Activated CD4-positive, alpha-beta T cell treated with anti-CD3 and anti-CD28 coated beads, Interleukin-2, amount 50 U/mL, for 48 hours (primary cell): ENCODE measurements at regions not wholly inside any gene's neighbourhood (a gene's known extent, or its start where the extent isn't known, plus 50 kb on each side); places are given as distances from the start of the nearest gene placed in this dataset.
"Not testable (repeated sequence)": the region's sequence is repeated elsewhere in the genome, so short reads cannot be mapped to it uniquely, and the experiment has no call there.

Experiments
- DNase-seq, 2 experiments: peaks; one replicate each; pipeline ENCODE4 v3.0.0-alpha.2; 2020

GRCh38 chr15:21174761-21175160 is 265.5 kb downstream of the POTEB3 start:
- DNase-seq, result not testable (repeated sequence)

GRCh38 chr15:21151203-21151966 is 285.3 kb upstream of the POTEB2 start:
- not testable (repeated sequence) for DNase-seq

GRCh38 chr15:21148136-21148535 is 282.0 kb upstream of the POTEB2 start:
- DNase-seq, result not testable (repeated sequence)

GRCh38 chr15:21133893-21134292 is 267.8 kb upstream of the POTEB2 start:
- DNase-seq, result not testable (repeated sequence)

- DNase-seq, result not testable (repeated sequence)
Measured at GRCh38 chr15:21112271-21113053, 246.3 kb upstream of the POTEB2 start.

GRCh38 chr15:21111861-21112260 is 245.7 kb upstream of the POTEB2 start:
- not testable (repeated sequence) for DNase-seq

- not testable (repeated sequence) for DNase-seq
Measured at GRCh38 chr15:21111172-21111571, 245.1 kb upstream of the POTEB2 start.

GRCh38 chr15:21110187-21110804 is 244.2 kb upstream of the POTEB2 start:
- peak; percentile 15 to 32 for DNase-seq

GRCh38 chr15:21108384-21108783 is 242.3 kb upstream of the POTEB2 start:
- not testable (repeated sequence) for DNase-seq

GRCh38 chr15:21107399-21108381 is 241.6 kb upstream of the POTEB2 start:
- peak; percentile 1 to 8 for DNase-seq

- DNase-seq, result not testable (repeated sequence)
Measured at GRCh38 chr15:21096599-21096998, 230.5 kb upstream of the POTEB2 start.

- DNase-seq, result not testable (repeated sequence)
Measured at GRCh38 chr15:21079544-21079943, 213.4 kb upstream of the POTEB2 start.

- not testable (repeated sequence) for DNase-seq
Measured at GRCh38 chr15:21068917-21069316, 202.8 kb upstream of the POTEB2 start.

GRCh38 chr15:21063512-21063911 is 197.4 kb upstream of the POTEB2 start:
- DNase-seq, result not testable (repeated sequence)

GRCh38 chr15:21062619-21063163 is 196.6 kb upstream of the POTEB2 start:
- not testable (repeated sequence) for DNase-seq

GRCh38 chr15:21051866-21052265 is 185.8 kb upstream of the POTEB2 start:
- DNase-seq, result not testable (repeated sequence)

GRCh38 chr15:21031703-21032102 is 165.6 kb upstream of the POTEB2 start:
- not testable (repeated sequence) for DNase-seq

GRCh38 chr15:21029001-21029400 is 162.9 kb upstream of the POTEB2 start:
- not testable (repeated sequence) for DNase-seq

GRCh38 chr15:21027942-21028341 is 161.8 kb upstream of the POTEB2 start:
- not testable (repeated sequence) for DNase-seq

- not testable (repeated sequence) for DNase-seq
Measured at GRCh38 chr15:21026848-21027247, 160.7 kb upstream of the POTEB2 start.

- not testable (repeated sequence) for DNase-seq
Measured at GRCh38 chr15:21024235-21024987, 158.3 kb upstream of the POTEB2 start.
